ENCODE measurements at regions not wholly inside any gene's neighbourhood (a gene's known extent, or its start where the extent isn't known, plus 50 kb on each side); places are given as distances from the start of the nearest gene placed in this dataset.

- no peak for TF ChIP-seq CTCF (IDR thresholded peaks at IDR 0.05)
- no peak for TF ChIP-seq TCF7L2 (IDR thresholded peaks at IDR 0.05; ENCODE audit: low read depth, low read length)
- TF ChIP-seq SIN3A (IDR thresholded peaks at IDR 0.05; ENCODE audit: borderline replicate concordance, insufficient read depth, low read depth, low read length): no peak
- TF ChIP-seq POLR2AphosphoS5 (IDR thresholded peaks at IDR 0.05; ENCODE audit: low read depth, low read length): no peak
Observed at GRCh38 chr3:29203851-29204250, 77.0 kb upstream of the RBMS3 start.
